Body of pancreas (tissue), 4 donors: ENCODE measurements at regions not wholly inside any gene's neighbourhood (a gene's known extent, or its start where the extent isn't known, plus 50 kb on each side); places are given as distances from the start of the nearest gene placed in this dataset.

ENCODE experiments used
- POLR2A ChIP-seq, 3 donors: fragments of 450-650 bp; IDR thresholded peaks; one replicate each; pipeline ENCODE4 v1.6.1; 2016; ENCODE audit warnings: antibody characterized with exemption in 3 of 3, mild to moderate bottlenecking in 2 of 3
- TF ChIP-seq, protein P1 (sequence below), 7 experiments: fragments of 450-650 bp in 4 of 7; fragments of 200-600 bp in 3 of 7; sonication (generic) in 3 of 7; IDR thresholded peaks; one replicate each; pipeline ENCODE4 v1.5.1; 2016 to 2019; ENCODE audit warnings: antibody characterized with exemption in 7 of 7

DNA sequence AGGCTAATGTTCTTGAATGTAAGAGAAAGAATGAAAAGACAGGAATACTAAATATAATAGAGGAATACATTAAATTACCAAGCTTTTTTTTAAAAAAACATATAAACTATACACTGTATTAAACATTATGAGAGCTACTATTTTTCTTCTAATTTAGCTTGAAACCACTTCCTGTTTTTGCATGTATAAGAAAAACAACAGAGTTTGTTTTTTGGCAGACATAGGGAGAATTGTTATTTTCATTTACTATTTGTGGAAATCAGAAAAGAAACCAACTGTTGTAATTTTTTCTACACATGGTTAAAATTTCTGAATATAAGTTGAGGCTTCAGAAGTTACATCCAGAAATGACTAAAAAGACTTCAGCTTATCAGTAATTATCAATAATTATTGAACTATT lies 991.8 kb upstream of the GJE1 start:
- TF ChIP-seq, protein P1, sequence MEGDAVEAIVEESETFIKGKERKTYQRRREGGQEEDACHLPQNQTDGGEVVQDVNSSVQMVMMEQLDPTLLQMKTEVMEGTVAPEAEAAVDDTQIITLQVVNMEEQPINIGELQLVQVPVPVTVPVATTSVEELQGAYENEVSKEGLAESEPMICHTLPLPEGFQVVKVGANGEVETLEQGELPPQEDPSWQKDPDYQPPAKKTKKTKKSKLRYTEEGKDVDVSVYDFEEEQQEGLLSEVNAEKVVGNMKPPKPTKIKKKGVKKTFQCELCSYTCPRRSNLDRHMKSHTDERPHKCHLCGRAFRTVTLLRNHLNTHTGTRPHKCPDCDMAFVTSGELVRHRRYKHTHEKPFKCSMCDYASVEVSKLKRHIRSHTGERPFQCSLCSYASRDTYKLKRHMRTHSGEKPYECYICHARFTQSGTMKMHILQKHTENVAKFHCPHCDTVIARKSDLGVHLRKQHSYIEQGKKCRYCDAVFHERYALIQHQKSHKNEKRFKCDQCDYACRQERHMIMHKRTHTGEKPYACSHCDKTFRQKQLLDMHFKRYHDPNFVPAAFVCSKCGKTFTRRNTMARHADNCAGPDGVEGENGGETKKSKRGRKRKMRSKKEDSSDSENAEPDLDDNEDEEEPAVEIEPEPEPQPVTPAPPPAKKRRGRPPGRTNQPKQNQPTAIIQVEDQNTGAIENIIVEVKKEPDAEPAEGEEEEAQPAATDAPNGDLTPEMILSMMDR (IDR thresholded peaks at IDR 0.05), result no peak
- TF ChIP-seq POLR2A (IDR thresholded peaks at IDR 0.05), result no peak
